ENCODE measurements at regions not wholly inside any gene's neighbourhood (a gene's known extent, or its start where the extent isn't known, plus 50 kb on each side); places are given as distances from the start of the nearest gene placed in this dataset.

GRCh38 chr11:45457649-45458048 lies 171.5 kb upstream of the SYT13 start:
- no peak overlapping the region for H3T11ph ChIP-seq (ENCODE audit: low read length)
- H3K4me2 ChIP-seq (ENCODE audit: insufficient read depth, insufficient read length, low read length): no peak overlapping the region
- no peak overlapping the region for H3K14ac ChIP-seq (ENCODE audit: insufficient read depth, low read length)
- no peak for TF ChIP-seq CTCF (conservative IDR thresholded peaks at IDR 0.05)
- H3K4me3 Mint-ChIP-seq: no peak overlapping the region
- no peaks in the 10 kb centered on the region for H3K23me2 ChIP-seq (ENCODE audit: insufficient read length, low read depth, low read length, poor library complexity, severe bottlenecking)
- H3K79me1 ChIP-seq (ENCODE audit: insufficient read depth, low read depth, low read length, poor library complexity, severe bottlenecking): no peaks in the 10 kb centered on the region
- DNase-seq: no peak
- no peak overlapping the region for H3K56ac ChIP-seq (ENCODE audit: insufficient read length, low read depth, low read length)
- no peaks in the 10 kb centered on the region for H3K9me3 ChIP-seq (ENCODE audit: control insufficient read depth, low read depth, low read length)
- H3K4me1 Mint-ChIP-seq: peaks cover 2 to 3% of the 10 kb centered on the region in 2 experiments; a peak in 3 of 4 replicates
- H4K8ac ChIP-seq (replicated peaks; ENCODE audit: insufficient read length, low read depth, low read length): no peak overlapping the region
- H4K91ac ChIP-seq (ENCODE audit: insufficient read length, low read depth, low read length): no peak overlapping the region
- no peaks in the 10 kb centered on the region; the same call in 1 of the 2 replicates for H3K4me1 ChIP-seq (ENCODE audit: insufficient read depth, low read length)
- H3K27ac ChIP-seq (ENCODE audit: insufficient read length, low read depth, low read length): no peak overlapping the region
- no peak overlapping the region for H2BK15ac ChIP-seq (ENCODE audit: low read depth, low read length)
- H2BK5ac ChIP-seq (ENCODE audit: insufficient read length, low read length): no peak overlapping the region
- no peak overlapping the region for H3K4ac ChIP-seq (ENCODE audit: low read depth, low read length)
- H2AK5ac ChIP-seq (ENCODE audit: insufficient read length, low read length): no peak overlapping the region
- H4K5ac ChIP-seq (ENCODE audit: insufficient read length, low read depth, low read length): no peak overlapping the region
- WGBS (ENCODE audit: extremely low coverage, insufficient read length, low lambda C conversion rate): no CpG with 5 or more reads among the region's 6 CpGs
- H2AFZ ChIP-seq (ENCODE audit: low read length): no peak overlapping the region
- H3K23ac ChIP-seq (ENCODE audit: insufficient read length, low read depth, low read length): no peak overlapping the region
- no peaks in the 10 kb centered on the region for H4K20me1 ChIP-seq (ENCODE audit: control insufficient read depth, insufficient read depth, insufficient read length)
- H2BK20ac ChIP-seq (ENCODE audit: low read depth, low read length, poor library complexity, severe bottlenecking): no peak overlapping the region
- no peak overlapping the region for H2BK120ac ChIP-seq (ENCODE audit: low read depth, low read length, poor library complexity, severe bottlenecking)
- H3K79me2 ChIP-seq (ENCODE audit: insufficient read depth, low read length): no peaks in the 10 kb centered on the region
- peaks cover 0 to 6% of the 10 kb centered on the region in 2 experiments; a peak in 2 of 5 replicates for H3K9me3 Mint-ChIP-seq
- H3K27ac Mint-ChIP-seq: no peak overlapping the region
- H3K9ac ChIP-seq (ENCODE audit: extremely low read depth, insufficient read length, low read length): no peak overlapping the region
- no peak overlapping the region for H2BK12ac ChIP-seq (ENCODE audit: insufficient read length, low read depth, low read length)
- no peaks in the 10 kb centered on the region for H3K27me3 ChIP-seq (ENCODE audit: insufficient read depth, low read length)
- peaks cover 27% of the 10 kb centered on the region for H3K27me3 Mint-ChIP-seq (ENCODE audit: low read depth)
- H3K36me3 Mint-ChIP-seq (ENCODE audit: insufficient read depth in 1 of 3, low read depth in 3 of 3): no peaks in the 10 kb centered on the region
- H3K18ac ChIP-seq (ENCODE audit: insufficient read length, low read depth, low read length): no peak overlapping the region

Data from H9 (cell line).